ENCODE measurements at regions not wholly inside any gene's neighbourhood (a gene's known extent, or its start where the extent isn't known, plus 50 kb on each side); places are given as distances from the start of the nearest gene placed in this dataset.

- Histone ChIP-seq H2AFZ (ENCODE audit: low read length) (no peak overlapping the region), H2BK120ac (ENCODE audit: low read depth, low read length, poor library complexity, severe bottlenecking) (no peak overlapping the region)
- H3K27ac Mint-ChIP-seq = peak overlapping the region; percentile 14 to 92 (median 89); a peak in 5 of 7 replicates
Observed at GRCh38 chr15:66883284-66883911, 181.4 kb downstream of the SMAD6 start.

More at GRCh38 chr15:66883284-66883911, 181.4 kb downstream of the SMAD6 start:
- H3K27ac ChIP-seq (ENCODE audit: insufficient read length, low read depth, low read length) = no peak overlapping the region
- H4K5ac ChIP-seq (ENCODE audit: insufficient read length, low read depth, low read length) = no peak overlapping the region
- Mint-ChIP-seq H3K27me3 (ENCODE audit: low read depth) (peaks cover 4% of the 10 kb centered on the region; the same call in 1 of the 2 replicates), H3K36me3 (ENCODE audit: insufficient read depth in 1 of 3, low read depth in 3 of 3) (peaks cover 2 to 15% (median 6%) of the 10 kb centered on the region in 3 experiments; a peak in 5 of 7 replicates), H3K4me1 (peaks cover 18% of the 10 kb centered on the region in 2 experiments), H3K4me3 (peak overlapping the region in 1 of 2 experiments; percentile 20; a peak in 2 of 5 replicates), H3K9me3 (peaks cover 17 to 20% of the 10 kb centered on the region in 2 experiments)
- H3K9ac ChIP-seq (ENCODE audit: extremely low read depth, insufficient read length, low read length) = no peak overlapping the region
- no peak overlapping the region for H3K56ac ChIP-seq (ENCODE audit: insufficient read length, low read depth, low read length)
- no peak overlapping the region for H3K4me2 ChIP-seq (ENCODE audit: insufficient read depth, insufficient read length, low read length)
- peak; percentile 87 for DNase-seq
- no peak overlapping the region for H2BK12ac ChIP-seq (ENCODE audit: insufficient read length, low read depth, low read length)
- H2BK20ac ChIP-seq (ENCODE audit: low read depth, low read length, poor library complexity, severe bottlenecking) = no peak overlapping the region
- no peak overlapping the region for H3T11ph ChIP-seq (ENCODE audit: low read length)
- H3K79me2 ChIP-seq (ENCODE audit: insufficient read depth, low read length) = no peaks in the 10 kb centered on the region
- H3K23me2 ChIP-seq (ENCODE audit: insufficient read length, low read depth, low read length, poor library complexity, severe bottlenecking) = no peaks in the 10 kb centered on the region
- no peaks in the 10 kb centered on the region for H3K79me1 ChIP-seq (ENCODE audit: insufficient read depth, low read depth, low read length, poor library complexity, severe bottlenecking)
- no peak overlapping the region for H3K18ac ChIP-seq (ENCODE audit: insufficient read length, low read depth, low read length)
- H3K4ac ChIP-seq (ENCODE audit: low read depth, low read length) = no peak overlapping the region
- no peaks in the 10 kb centered on the region for H4K20me1 ChIP-seq (ENCODE audit: control insufficient read depth, insufficient read depth, insufficient read length)
- no peak overlapping the region for H4K8ac ChIP-seq (replicated peaks; ENCODE audit: insufficient read length, low read depth, low read length)
- no peak overlapping the region for H4K91ac ChIP-seq (ENCODE audit: insufficient read length, low read depth, low read length)
- no peak overlapping the region for H2BK15ac ChIP-seq (ENCODE audit: low read depth, low read length)
- no peak for TF ChIP-seq CTCF (conservative IDR thresholded peaks at IDR 0.05)
- no peak overlapping the region for H3K14ac ChIP-seq (ENCODE audit: insufficient read depth, low read length)
- no peaks in the 10 kb centered on the region; the same call in 1 of the 2 replicates for H3K4me1 ChIP-seq (ENCODE audit: insufficient read depth, low read length)
- no peak overlapping the region for H3K23ac ChIP-seq (ENCODE audit: insufficient read length, low read depth, low read length)
- H2BK5ac ChIP-seq (ENCODE audit: insufficient read length, low read length) = no peak overlapping the region
- peaks cover 7% of the 10 kb centered on the region for H3K9me3 ChIP-seq (ENCODE audit: control insufficient read depth, low read depth, low read length)
- WGBS (ENCODE audit: extremely low coverage, insufficient read length, low lambda C conversion rate) = no CpG with 5 or more reads among the region's 10 CpGs
- H3K27me3 ChIP-seq (ENCODE audit: insufficient read depth, low read length) = no peaks in the 10 kb centered on the region
- no peak overlapping the region for H2AK5ac ChIP-seq (ENCODE audit: insufficient read length, low read length)

All from H9 (cell line).